ENCODE measurements at regions not wholly inside any gene's neighbourhood (a gene's known extent, or its start where the extent isn't known, plus 50 kb on each side); places are given as distances from the start of the nearest gene placed in this dataset.

- TF ChIP-seq POLR2A (IDR thresholded peaks at IDR 0.05) = no peak
- TF ChIP-seq CTCF (IDR thresholded peaks at IDR 0.05) = no peak
Observed at GRCh38 chr1:164325786-164326185, 233.2 kb upstream of the PBX1 start.
